Mesendoderm (in vitro differentiated cells): ENCODE measurements at regions not wholly inside any gene's neighbourhood (a gene's known extent, or its start where the extent isn't known, plus 50 kb on each side); places are given as distances from the start of the nearest gene placed in this dataset.

Source experiments
- DNase-seq: peaks from one replicate; pipeline ENCODE4 v3.0.0; 2013
- H2AK5ac ChIP-seq: 2 replicates; pipeline ENCODE4 v1.6.1; 2013; ENCODE audit warnings: low read length, inconsistent platforms
- H2BK120ac ChIP-seq: 2 replicates; pipeline ENCODE4 v1.6.1; 2013; ENCODE audit warnings: low read depth, mild to moderate bottlenecking, low read length, moderate library complexity, mixed read lengths
- H2BK15ac ChIP-seq: replicated peaks from 2 replicates; pipeline ENCODE4 v1.6.1; 2013; ENCODE audit warnings: low read depth, mild to moderate bottlenecking, moderate library complexity
- H2BK5ac ChIP-seq: 2 replicates; pipeline ENCODE4 v1.6.1; 2013; ENCODE audit warnings: low read length, inconsistent platforms
- H3K18ac ChIP-seq: 2 replicates; pipeline ENCODE4 v1.6.1; 2013; ENCODE audit warnings: mild to moderate bottlenecking, low read length, mixed read lengths
- H3K23ac ChIP-seq: one replicate; pipeline ENCODE4 v1.6.1; 2013; ENCODE audit warnings: low read length
- H3K27ac ChIP-seq: 2 replicates; pipeline ENCODE4 v1.5.1; 2013; ENCODE audit warnings: low read depth, mild to moderate bottlenecking, inconsistent platforms, low read length, moderate library complexity
- H3K27me3 ChIP-seq: 2 replicates; pipeline ENCODE4 v1.6.1; 2013; ENCODE audit warnings: low read length, control low read depth, mild to moderate bottlenecking, inconsistent platforms; ENCODE audit not compliant: insufficient read depth, poor library complexity
- H3K36me3 ChIP-seq: 2 replicates; pipeline ENCODE4 v1.6.1; 2013; ENCODE audit warnings: low read length, inconsistent platforms; ENCODE audit not compliant: control insufficient read depth, insufficient read depth
- H3K4ac ChIP-seq: one replicate; pipeline ENCODE4 v1.6.1; 2013; ENCODE audit warnings: low read depth, mild to moderate bottlenecking, low read length, moderate library complexity
- H3K4me1 ChIP-seq: 2 replicates; pipeline ENCODE4 v1.6.1; 2013; ENCODE audit warnings: low read depth, low read length, inconsistent platforms; ENCODE audit not compliant: control insufficient read depth
- H3K4me2 ChIP-seq: 2 replicates; pipeline ENCODE4 v1.6.1; 2013; ENCODE audit warnings: low read length
- H3K4me3 ChIP-seq: 2 replicates; pipeline ENCODE4 v1.5.1; 2013; ENCODE audit warnings: mild to moderate bottlenecking, low read length
- H3K56ac ChIP-seq: one replicate; pipeline ENCODE4 v1.6.1; 2013; ENCODE audit warnings: low read length
- H3K79me1 ChIP-seq: 2 replicates; pipeline ENCODE4 v1.6.1; 2013; ENCODE audit warnings: low read length, inconsistent platforms
- H3K79me2 ChIP-seq: 2 replicates; pipeline ENCODE4 v1.6.1; 2013; ENCODE audit warnings: mild to moderate bottlenecking, low read length; ENCODE audit not compliant: control insufficient read depth, insufficient read depth
- H3K9ac ChIP-seq: 2 replicates; pipeline ENCODE4 v1.6.1; 2013; ENCODE audit warnings: low read length, inconsistent platforms
- H4K5ac ChIP-seq: one replicate; pipeline ENCODE4 v1.6.1; 2013; ENCODE audit warnings: low read length
- H4K8ac ChIP-seq: one replicate; pipeline ENCODE4 v1.6.1; 2013; ENCODE audit warnings: low read depth, mild to moderate bottlenecking, control low read depth, low read length, moderate library complexity
- WGBS: extraction: QIAGEN DNeasy Blood & Tissue Kit; methylation state at CpG from one replicate; pipeline ENCODE4 v1.1.7; 2013; ENCODE audit warnings: low lambda C conversion rate, missing lambda C conversion rate; ENCODE audit not compliant: insufficient coverage; ENCODE audit errors: extremely low coverage; 5-methylcytosine and 5-hydroxymethylcytosine counted together

DNA sequence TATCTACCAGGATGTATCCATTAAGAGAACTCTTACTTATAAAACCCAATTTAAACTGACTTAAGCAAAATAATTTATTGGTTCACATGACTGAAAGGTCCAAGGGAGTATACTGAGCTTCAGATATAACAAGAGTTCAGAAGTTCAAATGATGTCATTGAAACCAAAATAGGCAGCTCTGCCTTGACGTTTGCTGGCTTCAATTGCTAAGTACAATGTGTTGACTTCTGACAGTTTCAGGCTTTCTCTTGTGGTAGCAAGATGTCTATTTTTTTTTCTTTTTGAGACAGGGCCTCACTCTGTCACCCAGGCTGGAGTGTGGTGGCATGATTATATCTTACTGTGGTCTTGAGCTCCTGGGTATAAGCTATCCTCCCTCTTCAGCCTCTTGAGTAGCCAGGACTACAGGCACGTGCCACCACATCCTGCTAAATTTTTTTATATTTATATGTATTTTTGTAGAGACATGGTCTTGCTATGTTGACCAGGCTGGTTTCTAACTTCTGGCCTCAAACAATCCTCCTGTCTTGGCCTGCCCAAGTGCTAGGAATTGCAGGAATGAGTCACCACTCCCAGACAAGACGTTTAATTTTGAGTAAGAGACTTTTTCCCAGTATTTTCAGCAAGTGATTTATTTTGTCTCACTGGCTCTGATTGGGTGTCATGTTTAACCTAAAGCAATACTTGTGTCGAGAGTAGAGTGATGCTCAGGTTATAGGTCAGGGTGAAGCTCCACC, 184.8 kb downstream of the NR4A2 start:
- no peak overlapping the region for H2BK5ac ChIP-seq
- no peaks in the 10 kb centered on the region for H3K79me1 ChIP-seq
- H4K8ac ChIP-seq: no peak overlapping the region
- H3K9ac ChIP-seq: no peak overlapping the region
- no peak overlapping the region for H3K18ac ChIP-seq
- no peaks in the 10 kb centered on the region for H3K36me3 ChIP-seq
- no CpG with 5 or more reads among the region's 4 CpGs for WGBS
- H3K27ac ChIP-seq: no peak overlapping the region
- no peaks in the 10 kb centered on the region for H3K4me1 ChIP-seq
- no peak overlapping the region for H3K4me2 ChIP-seq
- H3K79me2 ChIP-seq: no peaks in the 10 kb centered on the region
- H3K56ac ChIP-seq: no peak overlapping the region
- H4K5ac ChIP-seq: no peak overlapping the region
- no peak overlapping the region for H2BK15ac ChIP-seq
- H3K27me3 ChIP-seq: no peaks in the 10 kb centered on the region
- no peak overlapping the region for H3K23ac ChIP-seq
- no peak overlapping the region for H3K4ac ChIP-seq
- no peak overlapping the region for H2AK5ac ChIP-seq
- H2BK120ac ChIP-seq: no peak overlapping the region
- H3K4me3 ChIP-seq: no peak overlapping the region
- no peak for DNase-seq

DNA sequence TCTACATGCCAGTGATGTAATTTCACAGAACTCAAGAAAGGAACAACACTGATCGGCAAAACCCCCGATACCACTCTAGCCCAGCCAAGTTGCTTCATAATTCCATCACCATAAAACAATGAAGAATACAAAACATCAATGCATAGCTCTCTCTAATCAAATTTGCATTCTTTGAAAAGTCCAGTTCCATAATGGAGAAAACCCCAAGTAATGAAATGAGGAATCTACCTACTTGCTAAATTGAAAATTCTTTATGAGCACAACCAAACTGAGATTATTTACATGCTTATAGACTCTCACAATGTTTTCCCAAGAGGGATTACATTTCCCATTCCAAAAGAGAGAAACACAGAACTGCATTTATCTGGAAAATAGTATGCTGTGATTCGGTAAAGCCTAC, 186.5 kb downstream of the NR4A2 start:
- no peak overlapping the region for H3K56ac ChIP-seq
- no peaks in the 10 kb centered on the region for H3K4me1 ChIP-seq
- H4K5ac ChIP-seq: no peak overlapping the region
- no CpG with 5 or more reads among the region's 3 CpGs for WGBS
- DNase-seq: no peak
- no peaks in the 10 kb centered on the region for H3K36me3 ChIP-seq
- H3K79me2 ChIP-seq: no peaks in the 10 kb centered on the region
- H2BK120ac ChIP-seq: no peak overlapping the region
- no peak overlapping the region for H2BK15ac ChIP-seq
- no peak overlapping the region for H3K27ac ChIP-seq
- no peaks in the 10 kb centered on the region for H3K27me3 ChIP-seq
- H2AK5ac ChIP-seq: no peak overlapping the region
- H3K18ac ChIP-seq: no peak overlapping the region
- H3K4me2 ChIP-seq: no peak overlapping the region
- no peak overlapping the region for H2BK5ac ChIP-seq
- H3K79me1 ChIP-seq: no peaks in the 10 kb centered on the region
- H3K23ac ChIP-seq: no peak overlapping the region
- no peak overlapping the region for H4K8ac ChIP-seq
- no peak overlapping the region for H3K4me3 ChIP-seq
- no peak overlapping the region for H3K4ac ChIP-seq
- H3K9ac ChIP-seq: no peak overlapping the region

DNA sequence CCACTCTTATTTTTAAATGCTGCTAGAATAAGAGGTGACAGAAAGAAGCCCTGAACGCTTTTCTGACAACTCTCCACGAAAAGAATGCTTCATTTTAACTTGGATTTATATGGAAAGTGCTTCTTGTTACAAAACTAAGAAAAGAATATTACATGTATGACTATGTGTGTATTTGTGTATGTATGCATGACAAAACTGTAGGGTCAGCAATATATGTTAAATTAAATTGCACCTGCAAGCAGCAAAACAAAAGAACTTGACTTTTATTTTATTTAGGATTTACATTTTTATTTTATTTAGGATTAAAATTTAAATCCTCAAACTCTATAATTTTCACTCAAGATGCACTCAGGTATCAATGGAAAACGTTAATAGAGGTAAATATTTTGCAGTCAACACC, 187.1 kb downstream of the NR4A2 start:
- H2BK5ac ChIP-seq: no peak overlapping the region
- no peak overlapping the region for H3K56ac ChIP-seq
- H2AK5ac ChIP-seq: no peak overlapping the region
- H3K4ac ChIP-seq: no peak overlapping the region
- H3K9ac ChIP-seq: no peak overlapping the region
- H2BK120ac ChIP-seq: no peak overlapping the region
- H3K79me2 ChIP-seq: no peaks in the 10 kb centered on the region
- no peaks in the 10 kb centered on the region for H3K27me3 ChIP-seq
- H3K18ac ChIP-seq: no peak overlapping the region
- H3K23ac ChIP-seq: no peak overlapping the region
- H4K8ac ChIP-seq: no peak overlapping the region
- WGBS: no CpG with 5 or more reads among the region's 3 CpGs
- no peak overlapping the region for H4K5ac ChIP-seq
- no peaks in the 10 kb centered on the region for H3K79me1 ChIP-seq
- no peak overlapping the region for H3K4me2 ChIP-seq
- H3K4me1 ChIP-seq: no peaks in the 10 kb centered on the region
- H3K36me3 ChIP-seq: no peaks in the 10 kb centered on the region
- no peak overlapping the region for H3K4me3 ChIP-seq
- H3K27ac ChIP-seq: no peak overlapping the region
- H2BK15ac ChIP-seq: no peak overlapping the region
- no peak for DNase-seq

DNA sequence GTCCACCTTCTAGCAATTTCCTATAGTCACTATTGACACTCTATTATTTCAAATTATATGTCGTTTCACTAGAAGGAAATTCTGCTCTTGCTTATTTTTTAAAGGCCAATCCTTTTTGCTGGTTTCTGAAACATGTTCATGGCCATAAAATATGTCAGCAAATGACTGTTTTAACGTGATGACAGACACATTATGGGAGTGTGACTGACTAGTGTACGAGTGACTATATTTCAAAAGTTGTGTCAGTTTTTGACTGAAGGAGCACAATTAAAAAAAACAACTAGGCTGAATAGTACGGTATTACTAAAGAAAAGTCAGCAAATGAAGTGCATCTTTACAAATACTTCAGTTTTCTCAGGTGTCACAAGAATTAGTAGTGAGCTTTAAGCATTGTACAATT, 196.0 kb downstream of the NR4A2 start:
- no CpG with 5 or more reads among the region's 4 CpGs for WGBS
- H3K4me1 ChIP-seq: no peaks in the 10 kb centered on the region
- no peak for DNase-seq
- no peaks in the 10 kb centered on the region for H3K79me2 ChIP-seq
- H2BK120ac ChIP-seq: no peak overlapping the region
- H3K79me1 ChIP-seq: no peaks in the 10 kb centered on the region
- no peaks in the 10 kb centered on the region for H3K27me3 ChIP-seq
- no peak overlapping the region for H3K18ac ChIP-seq
- H3K36me3 ChIP-seq: no peaks in the 10 kb centered on the region
- H3K9ac ChIP-seq: no peak overlapping the region
- no peak overlapping the region for H3K4me3 ChIP-seq
- no peak overlapping the region for H4K5ac ChIP-seq
- no peak overlapping the region for H2AK5ac ChIP-seq
- H2BK5ac ChIP-seq: no peak overlapping the region
- H3K23ac ChIP-seq: no peak overlapping the region
- no peak overlapping the region for H3K4me2 ChIP-seq
- no peak overlapping the region for H2BK15ac ChIP-seq
- H4K8ac ChIP-seq: no peak overlapping the region
- no peak overlapping the region for H3K56ac ChIP-seq
- no peak overlapping the region for H3K27ac ChIP-seq
- H3K4ac ChIP-seq: no peak overlapping the region

DNA sequence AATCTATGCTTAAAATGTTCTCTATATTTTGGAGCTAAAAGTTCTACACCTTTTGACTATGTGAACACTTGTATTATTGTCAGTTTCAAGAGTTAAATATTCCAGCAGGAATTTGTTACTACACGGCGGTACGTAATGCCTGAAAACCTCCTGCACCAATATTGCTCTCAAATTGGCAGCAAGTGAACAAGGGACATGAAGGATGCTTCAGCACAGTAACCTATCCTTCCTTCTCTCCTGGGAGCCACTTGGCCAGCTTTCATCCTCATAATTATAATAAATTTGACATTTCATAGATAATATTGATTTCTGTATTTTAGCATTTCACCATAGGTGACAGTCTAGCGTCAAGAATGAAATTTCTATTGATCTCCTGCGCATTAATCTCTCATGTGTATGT, 197.6 kb downstream of the NR4A2 start:
- H2BK120ac ChIP-seq: no peak overlapping the region
- H3K56ac ChIP-seq: no peak overlapping the region
- no peak overlapping the region for H4K8ac ChIP-seq
- H3K4me3 ChIP-seq: no peak overlapping the region
- H3K9ac ChIP-seq: no peak overlapping the region
- no CpG with 5 or more reads among the region's 5 CpGs for WGBS
- no peak for DNase-seq
- H2BK5ac ChIP-seq: no peak overlapping the region
- no peak overlapping the region for H3K27ac ChIP-seq
- no peak overlapping the region for H4K5ac ChIP-seq
- H3K79me1 ChIP-seq: no peaks in the 10 kb centered on the region
- no peaks in the 10 kb centered on the region for H3K4me1 ChIP-seq
- H2BK15ac ChIP-seq: no peak overlapping the region
- no peak overlapping the region for H3K4me2 ChIP-seq
- H3K23ac ChIP-seq: no peak overlapping the region
- no peak overlapping the region for H3K4ac ChIP-seq
- no peak overlapping the region for H2AK5ac ChIP-seq
- no peaks in the 10 kb centered on the region for H3K27me3 ChIP-seq
- H3K36me3 ChIP-seq: no peaks in the 10 kb centered on the region
- H3K18ac ChIP-seq: no peak overlapping the region
- no peaks in the 10 kb centered on the region for H3K79me2 ChIP-seq

DNA sequence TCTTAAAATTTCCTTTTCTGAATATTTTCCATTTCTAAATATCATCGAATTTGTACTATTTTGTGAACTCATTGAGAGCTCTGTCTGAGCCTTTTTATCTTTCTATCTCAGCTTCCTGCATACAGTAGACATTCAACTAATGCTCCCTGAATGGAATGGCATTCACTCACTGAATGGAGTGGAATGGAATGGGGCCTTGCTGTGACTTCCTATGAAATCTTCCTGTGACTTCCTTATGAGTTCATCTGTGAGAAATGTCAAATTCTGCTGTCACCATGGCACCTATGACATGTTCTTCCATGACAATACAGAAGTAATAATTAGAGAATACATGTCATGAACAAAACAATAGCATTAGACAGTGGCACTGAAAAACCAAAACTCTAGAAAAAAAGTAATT, 199.6 kb downstream of the NR4A2 start:
- Histone ChIP-seq H3K27ac (no peak overlapping the region), H3K4me3 (no peak overlapping the region), H3K9ac (no peak overlapping the region), H2BK15ac (no peak overlapping the region), H2AK5ac (no peak overlapping the region), H2BK120ac (no peak overlapping the region), H3K36me3 (no peaks in the 10 kb centered on the region), H4K8ac (no peak overlapping the region), H3K4me1 (no peaks in the 10 kb centered on the region), H3K56ac (no peak overlapping the region), H3K4ac (no peak overlapping the region), H3K18ac (no peak overlapping the region), H3K23ac (no peak overlapping the region), H3K4me2 (no peak overlapping the region), H4K5ac (no peak overlapping the region), H2BK5ac (no peak overlapping the region), H3K79me1 (no peaks in the 10 kb centered on the region), H3K27me3 (no peaks in the 10 kb centered on the region), H3K79me2 (no peaks in the 10 kb centered on the region)
- peak; percentile 71 for DNase-seq
- WGBS: no CpG with 5 or more reads among the region's 1 CpG
